ENCODE measurements at regions not wholly inside any gene's neighbourhood (a gene's known extent, or its start where the extent isn't known, plus 50 kb on each side); places are given as distances from the start of the nearest gene placed in this dataset.
"Not testable (repeated sequence)": the region's sequence is repeated elsewhere in the genome, so short reads cannot be mapped to it uniquely, and the experiment has no call there.

- DNase-seq (ENCODE audit: low spot score in 2 of 2): no peak
- TF ChIP-seq, protein P1, sequence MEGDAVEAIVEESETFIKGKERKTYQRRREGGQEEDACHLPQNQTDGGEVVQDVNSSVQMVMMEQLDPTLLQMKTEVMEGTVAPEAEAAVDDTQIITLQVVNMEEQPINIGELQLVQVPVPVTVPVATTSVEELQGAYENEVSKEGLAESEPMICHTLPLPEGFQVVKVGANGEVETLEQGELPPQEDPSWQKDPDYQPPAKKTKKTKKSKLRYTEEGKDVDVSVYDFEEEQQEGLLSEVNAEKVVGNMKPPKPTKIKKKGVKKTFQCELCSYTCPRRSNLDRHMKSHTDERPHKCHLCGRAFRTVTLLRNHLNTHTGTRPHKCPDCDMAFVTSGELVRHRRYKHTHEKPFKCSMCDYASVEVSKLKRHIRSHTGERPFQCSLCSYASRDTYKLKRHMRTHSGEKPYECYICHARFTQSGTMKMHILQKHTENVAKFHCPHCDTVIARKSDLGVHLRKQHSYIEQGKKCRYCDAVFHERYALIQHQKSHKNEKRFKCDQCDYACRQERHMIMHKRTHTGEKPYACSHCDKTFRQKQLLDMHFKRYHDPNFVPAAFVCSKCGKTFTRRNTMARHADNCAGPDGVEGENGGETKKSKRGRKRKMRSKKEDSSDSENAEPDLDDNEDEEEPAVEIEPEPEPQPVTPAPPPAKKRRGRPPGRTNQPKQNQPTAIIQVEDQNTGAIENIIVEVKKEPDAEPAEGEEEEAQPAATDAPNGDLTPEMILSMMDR (IDR thresholded peaks at IDR 0.05): no peak
- TF ChIP-seq POLR2A (IDR thresholded peaks at IDR 0.05): no peak
- no peak overlapping the region for H3K4me3 ChIP-seq (ENCODE audit: low read depth, poor library complexity, severe bottlenecking)
- 73 to 74% methylated on average over 4 of the region's 4 CpGs for WGBS, 2 donors
- intact Hi-C loops (cut with DNase I; ENCODE audit: low total_unique reads): no loop called here
Measured at GRCh38 chr2:53040536-53041229, 726.9 kb upstream of the CHAC2 start.

DNA sequence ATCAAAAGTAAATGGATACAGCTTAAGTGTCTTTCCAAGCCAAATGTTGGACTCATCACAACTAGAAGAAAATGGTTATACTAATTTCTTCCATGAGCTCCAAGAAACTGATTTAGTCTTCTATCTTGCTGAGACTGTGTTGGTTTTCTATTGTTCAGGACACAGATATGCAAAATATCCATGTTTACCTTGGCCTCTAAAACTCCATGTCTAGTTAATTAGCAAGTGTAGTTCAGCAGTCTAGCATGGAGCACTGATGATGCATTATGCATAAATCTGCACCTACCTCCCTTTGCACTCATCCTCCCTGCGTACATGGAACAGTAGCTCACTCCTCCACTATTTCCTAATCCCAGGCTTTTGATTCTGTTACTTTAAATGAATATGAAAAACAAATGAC, 731.4 kb upstream of the CHAC2 start:
- TF ChIP-seq, protein P1 (IDR thresholded peaks at IDR 0.05): no peak
- TF ChIP-seq POLR2A (IDR thresholded peaks at IDR 0.05): no peak
- intact Hi-C loops (cut with DNase I; ENCODE audit: low total_unique reads): no loop called here
- H3K4me3 ChIP-seq (ENCODE audit: low read depth, poor library complexity, severe bottlenecking): no peak overlapping the region
- no peak for DNase-seq (ENCODE audit: low spot score in 2 of 2)
- WGBS, 2 donors: 41 to 70% methylated on average over 1 of the region's 1 CpG

- H3K4me3 ChIP-seq (ENCODE audit: low read depth, poor library complexity, severe bottlenecking): no peak overlapping the region
- whole genome bisulfite sequencing, 2 donors: 64 to 72% methylated on average over 1 of the region's 1 CpG
- intact Hi-C loops (cut with DNase I; ENCODE audit: low total_unique reads): no loop called here
- TF ChIP-seq, protein P1 (IDR thresholded peaks at IDR 0.05): no peak
- no peak for TF ChIP-seq POLR2A (IDR thresholded peaks at IDR 0.05)
- DNase-seq (ENCODE audit: low spot score in 2 of 2): no peak
Measured at GRCh38 chr2:53035153-53035552, 732.5 kb upstream of the CHAC2 start.

DNA sequence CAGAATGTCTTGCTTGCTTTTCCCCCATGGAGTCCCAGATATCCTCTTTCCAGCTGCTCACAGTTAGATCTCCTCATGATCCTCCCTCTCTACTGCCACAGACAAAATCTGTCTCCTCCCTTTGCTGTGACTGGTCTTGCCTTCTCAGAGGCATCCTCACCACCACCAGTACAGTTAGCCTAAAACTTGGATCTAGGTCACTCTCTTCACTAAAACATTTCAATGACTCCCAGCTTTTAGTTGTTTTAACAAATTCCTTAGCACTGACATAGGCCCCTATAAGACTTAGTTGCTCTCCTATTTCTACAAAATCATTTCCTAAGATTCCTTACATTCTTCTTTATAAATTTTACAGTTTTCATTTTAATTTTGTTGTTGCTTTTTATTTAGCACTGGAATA, 734.2 kb upstream of the CHAC2 start:
- intact Hi-C loops (cut with DNase I; ENCODE audit: low total_unique reads): no loop called here
- DNase-seq (ENCODE audit: low spot score in 2 of 2): no peak
- no peak for TF ChIP-seq POLR2A (IDR thresholded peaks at IDR 0.05)
- TF ChIP-seq, protein P1 (IDR thresholded peaks at IDR 0.05): no peak
- H3K4me3 ChIP-seq (ENCODE audit: low read depth, poor library complexity, severe bottlenecking): no peak overlapping the region

GRCh38 chr2:53028746-53029423, 738.7 kb upstream of the CHAC2 start:
- no peak overlapping the region for H3K4me3 ChIP-seq (ENCODE audit: low read depth, poor library complexity, severe bottlenecking)
- 82 to 83% methylated on average over 6 of the region's 6 CpGs for WGBS, 2 donors
- intact Hi-C loops (cut with DNase I; ENCODE audit: low total_unique reads): no loop called here
- TF ChIP-seq, protein P1 (IDR thresholded peaks at IDR 0.05): no peak
- DNase-seq (ENCODE audit: low spot score in 2 of 2): no peak

DNA sequence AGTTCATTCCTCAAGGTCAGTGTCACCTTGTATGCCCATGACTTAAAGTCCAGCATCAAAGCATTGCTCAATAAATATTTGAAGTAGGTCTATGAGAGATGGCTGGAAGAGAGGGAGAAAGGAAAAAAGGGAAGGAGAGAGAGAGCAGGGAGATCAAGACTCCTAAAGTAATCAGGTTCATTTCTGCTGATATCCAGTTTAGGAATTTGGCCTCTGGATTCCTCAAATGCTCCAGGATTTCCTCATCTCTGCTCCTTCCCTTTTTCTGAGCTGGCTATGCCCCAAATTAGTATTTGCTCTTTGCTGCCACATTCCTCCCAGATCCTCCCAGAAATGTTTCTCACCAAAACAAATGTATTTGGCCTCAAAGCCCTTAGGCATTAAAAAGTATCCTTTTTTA, 739.4 kb upstream of the CHAC2 start:
- TF ChIP-seq, protein P1 (IDR thresholded peaks at IDR 0.05): no peak
- TF ChIP-seq POLR2A (IDR thresholded peaks at IDR 0.05): no peak
- no peak for DNase-seq (ENCODE audit: low spot score in 2 of 2)
- intact Hi-C loops (cut with DNase I; ENCODE audit: low total_unique reads): no loop called here
- H3K4me3 ChIP-seq (ENCODE audit: low read depth, poor library complexity, severe bottlenecking): no peak overlapping the region

GRCh38 chr2:53022248-53022647, 745.4 kb upstream of the CHAC2 start:
- WGBS, 2 donors: 89 to 92% methylated on average over 4 of the region's 4 CpGs
- DNase-seq (ENCODE audit: low spot score in 2 of 2); intact Hi-C loops (cut with DNase I; ENCODE audit: low total_unique reads); H3K4me3 ChIP-seq (ENCODE audit: low read depth, poor library complexity, severe bottlenecking): not testable (repeated sequence)

Data from lower leg skin (tissue), 4 donors.